COLO829 (cell line): ENCODE measurements at regions not wholly inside any gene's neighbourhood (a gene's known extent, or its start where the extent isn't known, plus 50 kb on each side); places are given as distances from the start of the nearest gene placed in this dataset.
"Not testable (repeated sequence)": the region's sequence is repeated elsewhere in the genome, so short reads cannot be mapped to it uniquely, and the experiment has no call there.

Experiments used
- DNase-seq: peaks from one replicate; pipeline ENCODE4 v3.0.0; 2012; ENCODE audit warnings: low spot score

- no peak for DNase-seq
Observed at GRCh38 chr6:74181471-74181870, 485.5 kb downstream of the CD109 start.

DNA sequence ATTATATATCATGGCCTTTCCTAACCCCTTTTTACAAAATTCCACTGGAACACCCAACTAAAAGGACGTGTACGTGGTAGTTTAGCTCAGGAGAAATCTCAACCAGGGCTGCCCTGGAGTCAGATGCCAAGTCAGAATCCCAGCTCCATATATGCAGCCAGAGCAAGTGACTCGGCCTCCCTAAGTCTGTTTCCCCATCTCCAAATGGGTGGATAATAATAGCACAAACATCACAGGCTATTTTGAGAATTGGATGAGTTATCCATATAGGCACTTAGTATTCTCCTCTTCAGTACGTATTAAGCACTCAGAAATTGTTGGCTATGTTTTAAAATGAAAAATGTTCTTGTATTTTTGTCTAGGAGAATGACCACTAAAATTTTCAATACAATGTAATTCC lies 481.5 kb downstream of the CD109 start:
- no peak for DNase-seq

DNA sequence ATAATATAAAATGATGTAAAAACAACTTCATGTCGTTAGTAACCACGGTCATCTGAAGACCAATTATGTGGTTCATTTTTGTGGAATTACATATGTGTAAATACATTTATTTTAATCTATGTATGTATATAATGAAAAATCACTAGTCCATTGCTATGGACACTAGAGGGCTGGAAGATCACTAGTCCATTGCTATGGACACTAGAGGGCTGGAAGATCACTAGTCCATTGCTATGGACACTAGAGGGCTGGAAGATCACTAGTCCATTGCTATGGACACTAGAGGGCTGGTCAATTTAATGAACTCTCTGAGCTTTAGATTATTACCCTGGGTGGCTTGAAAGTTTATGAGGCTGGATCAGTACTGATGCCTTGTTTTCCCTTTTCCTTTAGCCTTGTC lies 474.5 kb downstream of the CD109 start:
- DNase-seq = not testable (repeated sequence)

- no peak for DNase-seq
Observed at GRCh38 chr6:74170118-74170517, 474.1 kb downstream of the CD109 start.

- no peak for DNase-seq
Observed at GRCh38 chr6:74167976-74168375, 472.0 kb downstream of the CD109 start.

DNA sequence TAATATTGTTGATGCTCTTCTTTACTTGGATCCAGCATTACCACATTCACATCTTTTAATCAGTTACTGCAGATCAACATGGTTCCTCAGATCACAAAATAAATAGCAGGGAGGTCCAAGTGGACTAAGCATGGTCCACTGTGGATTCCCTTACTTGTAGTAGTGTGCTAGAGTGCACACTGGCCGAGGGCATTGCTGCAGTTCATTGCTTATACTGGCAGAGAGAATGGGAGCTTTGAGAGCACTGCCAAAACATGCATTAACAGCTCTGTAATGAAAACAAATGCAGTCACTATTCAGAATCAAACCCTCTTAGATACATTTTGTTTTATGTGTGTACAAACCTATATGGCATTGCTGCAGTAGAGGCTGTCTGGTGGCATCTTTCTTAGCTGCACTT lies 471.5 kb downstream of the CD109 start:
- DNase-seq = no peak

DNA sequence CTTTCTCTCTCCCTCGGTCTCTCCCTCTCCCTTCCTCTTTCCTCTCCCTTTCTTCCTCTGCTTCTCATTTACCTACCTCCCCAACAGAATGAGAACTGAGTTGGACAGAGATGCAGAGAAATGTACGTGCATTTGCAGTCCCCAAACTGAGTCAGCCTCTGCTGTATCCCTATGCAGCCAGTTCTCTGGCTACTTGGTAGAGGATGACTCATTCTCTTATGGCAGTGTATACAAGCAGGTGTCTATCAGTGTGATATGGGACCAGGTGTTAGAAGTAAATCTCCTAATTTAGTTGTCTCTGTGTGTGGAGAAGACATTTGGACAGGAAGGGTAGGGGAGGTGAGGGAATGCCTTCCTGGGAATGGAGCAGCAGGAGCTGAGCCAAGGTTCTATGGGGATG lies 470.8 kb downstream of the CD109 start:
- DNase-seq = no peak

GRCh38 chr6:74161380-74161779 lies 465.4 kb downstream of the CD109 start:
- DNase-seq = no peak

- no peak for DNase-seq
Observed at GRCh38 chr6:74152096-74152675, 456.2 kb downstream of the CD109 start.

DNA sequence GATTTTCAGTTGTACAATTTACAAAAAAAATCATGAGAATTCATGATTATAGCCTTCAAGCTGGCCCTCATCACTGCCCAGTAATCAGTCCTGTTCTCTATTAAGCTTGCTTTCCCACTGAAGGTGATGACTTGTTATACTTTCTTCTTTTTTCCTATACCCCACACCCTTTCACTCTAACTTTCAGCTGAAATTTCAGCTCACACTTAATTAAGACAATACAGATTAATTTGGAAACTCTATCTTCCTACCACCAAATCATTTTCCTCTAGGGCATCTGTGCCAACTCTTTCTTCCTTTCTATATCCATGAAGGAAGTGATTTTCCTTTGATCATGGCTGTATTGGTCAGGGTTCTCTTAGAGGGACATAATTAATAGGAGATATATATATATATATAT lies 449.9 kb downstream of the CD109 start:
- DNase-seq = no peak

GRCh38 chr6:74137911-74138310 lies 441.9 kb downstream of the CD109 start:
- DNase-seq = no peak

DNA sequence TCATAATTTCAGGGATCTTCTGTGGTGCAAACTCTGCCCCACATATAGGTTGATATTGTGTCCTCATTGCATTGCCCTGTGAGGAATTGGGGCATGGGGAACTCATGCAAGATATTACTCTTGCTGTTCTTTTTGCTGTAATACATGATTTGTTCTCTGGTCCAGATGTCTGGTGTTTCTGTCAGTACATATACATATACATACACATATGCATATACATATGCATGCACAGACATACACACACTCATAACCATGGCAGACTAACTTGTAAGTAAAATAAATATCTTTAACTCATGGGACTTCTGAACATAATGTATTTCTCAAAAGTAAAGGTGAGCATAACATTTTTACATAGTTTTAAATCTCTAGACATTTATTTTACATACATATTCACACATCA lies 438.3 kb downstream of the CD109 start:
- no peak for DNase-seq

- no peak for DNase-seq
Observed at GRCh38 chr6:74133073-74133472, 437.1 kb downstream of the CD109 start.

- DNase-seq = no peak
Observed at GRCh38 chr6:74130641-74131040, 434.6 kb downstream of the CD109 start.

DNA sequence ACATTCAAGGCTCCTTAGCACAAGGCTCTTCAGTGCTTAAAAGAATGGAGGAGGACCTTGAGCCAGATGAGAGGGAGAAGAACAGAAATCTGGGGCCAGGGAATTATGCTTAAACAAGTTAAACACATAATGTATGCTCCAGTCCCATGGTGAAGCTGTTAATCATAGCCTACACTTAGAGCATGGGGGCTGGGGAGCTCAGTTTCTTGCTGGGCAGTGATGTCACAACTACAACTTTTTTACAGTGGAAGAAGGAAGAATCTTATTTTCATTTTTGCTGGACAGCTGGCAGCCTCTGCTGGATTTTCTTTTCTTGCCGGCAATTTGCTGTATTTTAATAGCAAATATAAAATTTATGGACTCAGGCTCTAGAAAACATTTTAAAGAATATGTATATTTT lies 432.5 kb downstream of the CD109 start:
- DNase-seq = no peak

DNA sequence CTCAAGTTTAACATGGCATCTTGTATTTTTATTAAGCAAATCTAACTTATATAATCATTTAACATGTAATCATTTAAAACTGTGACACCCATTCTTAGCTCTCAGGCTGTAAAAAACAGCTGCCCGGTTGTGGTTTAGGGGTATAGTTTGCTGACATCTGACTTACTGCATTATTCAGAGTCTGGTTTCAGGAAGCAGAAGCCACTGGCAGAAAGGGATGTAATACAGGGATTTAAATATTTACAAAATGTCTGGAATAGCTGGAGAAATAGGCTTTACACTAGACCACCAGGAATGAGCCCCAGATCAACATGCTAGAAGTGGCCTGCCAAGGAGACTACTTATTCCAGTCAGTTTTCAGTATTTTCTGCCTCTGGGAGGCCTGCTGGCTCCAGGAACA lies 421.1 kb downstream of the CD109 start:
- no peak for DNase-seq

DNA sequence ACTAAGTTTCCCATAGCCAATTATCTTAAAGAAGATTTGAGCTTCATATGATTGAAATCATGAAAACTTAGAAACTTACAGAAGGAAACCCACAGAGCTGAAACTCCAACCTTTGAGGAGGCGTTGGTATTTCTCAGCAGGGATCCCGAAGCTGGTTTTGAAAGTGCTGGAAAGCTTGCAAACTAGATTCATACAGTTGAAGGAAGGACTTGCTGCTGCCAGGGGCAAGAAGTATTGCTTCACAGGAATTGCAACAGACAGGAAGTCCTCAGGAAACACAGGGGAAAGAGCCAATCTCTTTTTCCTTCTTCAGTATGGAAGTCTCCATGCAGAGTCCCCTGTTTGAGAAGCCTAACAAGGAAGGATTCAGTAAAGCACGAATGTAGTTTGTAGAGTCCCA lies 419.7 kb downstream of the CD109 start:
- no peak for DNase-seq

DNA sequence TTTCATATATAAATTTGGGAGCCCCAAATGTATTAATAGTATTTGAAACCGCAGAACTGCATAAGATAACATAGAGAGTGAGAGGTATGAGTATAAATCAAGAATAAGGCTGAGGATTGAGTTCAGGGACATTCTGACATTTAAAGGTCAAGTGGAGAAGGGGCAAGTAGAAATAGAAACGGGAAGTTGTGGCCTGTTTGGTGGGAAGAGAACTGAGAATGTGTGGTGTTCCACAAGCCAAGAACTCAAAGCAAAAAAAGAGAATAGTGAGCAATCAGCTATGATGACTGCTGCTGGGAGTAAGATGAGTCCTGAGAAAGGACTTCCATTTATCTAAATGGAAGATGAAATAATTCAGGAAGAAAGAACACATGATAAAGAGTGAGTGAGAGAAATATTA lies 418.4 kb downstream of the CD109 start:
- DNase-seq = no peak

DNA sequence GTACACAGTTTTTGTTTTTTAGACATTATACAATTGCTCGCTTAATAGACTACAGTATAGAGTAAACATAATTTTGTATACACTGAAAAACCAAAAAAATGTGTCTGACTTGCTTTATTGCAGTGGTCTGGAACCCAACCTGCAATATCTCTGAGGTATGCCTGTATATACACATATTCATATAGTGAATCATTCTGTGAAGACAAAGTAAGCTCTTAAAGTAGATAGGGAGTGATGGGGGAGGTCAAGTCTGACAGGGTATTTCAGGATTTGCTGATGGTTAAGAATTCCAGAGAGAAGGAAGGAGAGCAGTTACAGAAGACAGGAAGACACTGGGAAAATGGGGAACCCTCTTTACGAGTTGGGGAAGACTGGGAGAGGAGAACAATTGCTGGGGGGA lies 417.9 kb downstream of the CD109 start:
- no peak for DNase-seq

DNA sequence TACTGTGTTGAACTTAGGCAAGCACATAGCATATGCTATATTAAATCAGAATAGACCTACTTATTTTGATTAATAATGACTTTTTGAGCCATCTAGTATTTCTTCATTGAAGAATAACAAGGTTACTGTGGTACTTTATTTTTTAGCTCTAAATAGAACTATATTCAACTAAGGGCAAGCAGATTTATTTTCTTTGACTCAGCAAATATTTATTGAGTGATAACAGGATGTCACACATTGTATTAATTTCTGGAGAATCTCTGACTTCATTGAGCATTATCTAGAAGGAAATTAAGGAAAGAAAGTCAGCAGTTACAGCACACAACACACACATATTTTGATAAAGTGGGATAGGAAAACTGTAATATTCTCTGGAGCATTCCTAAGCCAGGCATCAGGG lies 407.4 kb downstream of the CD109 start:
- DNase-seq = no peak

GRCh38 chr6:74100719-74101287 lies 404.8 kb downstream of the CD109 start:
- no peak for DNase-seq

DNA sequence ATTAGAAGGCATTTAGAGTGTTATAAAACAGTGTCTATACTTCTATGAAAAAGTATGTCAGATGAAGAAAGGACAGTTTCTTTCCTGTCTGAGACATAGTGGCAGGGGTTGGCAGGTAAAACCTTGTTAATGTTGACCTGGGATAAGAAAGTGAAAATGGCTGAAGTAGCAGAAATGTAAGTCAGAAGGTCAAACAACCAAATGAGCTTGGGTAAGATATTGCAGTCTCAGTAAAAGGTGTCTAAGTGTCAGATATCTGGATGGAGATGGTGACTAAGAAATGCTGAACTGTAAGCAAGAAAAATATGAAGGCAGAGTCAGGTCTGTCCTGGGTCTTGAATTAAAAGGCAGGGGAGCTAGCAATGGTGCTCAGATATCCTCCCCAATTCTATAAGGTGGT lies 400.3 kb downstream of the CD109 start:
- no peak for DNase-seq

DNA sequence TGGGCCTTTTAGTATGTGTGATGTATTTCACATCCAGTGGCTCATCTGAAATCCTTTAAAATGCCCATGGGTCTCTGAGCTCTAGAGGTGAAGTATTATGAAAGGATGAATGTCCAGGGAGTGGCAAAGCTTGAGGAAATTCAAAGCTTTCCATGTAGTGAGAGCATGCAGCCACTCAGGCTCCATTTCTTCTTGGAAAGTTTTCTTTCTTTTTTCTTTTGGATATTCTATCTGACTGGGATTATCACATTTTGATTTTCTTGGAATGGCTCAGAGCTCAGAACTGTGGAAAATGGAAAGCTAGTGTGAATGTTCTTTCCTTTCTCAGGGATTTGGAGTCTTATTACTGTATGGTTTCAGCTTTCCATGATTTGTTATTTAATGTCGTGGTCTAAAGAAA lies 397.4 kb downstream of the CD109 start:
- DNase-seq = no peak

DNA sequence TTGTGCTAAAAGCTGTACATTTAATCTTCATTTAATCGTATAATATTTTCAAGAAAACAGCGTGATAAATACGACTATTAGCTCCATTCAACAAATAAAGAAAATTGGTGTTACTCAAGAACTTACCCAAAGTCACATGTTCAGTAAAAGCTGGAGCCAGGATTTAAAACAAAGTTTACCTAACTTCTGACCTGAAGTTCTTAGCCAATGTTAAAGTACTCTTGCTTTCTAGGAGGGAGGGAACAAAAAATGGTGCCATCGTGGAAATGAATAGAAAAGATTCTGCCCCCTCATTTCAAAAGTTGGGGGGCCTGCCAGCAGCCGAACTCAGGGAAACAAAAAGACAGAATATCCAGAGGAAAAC lies 395.8 kb downstream of the CD109 start:
- no peak for DNase-seq
